IMR-90 (cell line): ENCODE measurements at regions not wholly inside any gene's neighbourhood (a gene's known extent, or its start where the extent isn't known, plus 50 kb on each side); places are given as distances from the start of the nearest gene placed in this dataset.

ENCODE experiments used
- ATAC-seq: fragments of 200-7000 bp; cut with Tn5 transposase; 2 replicates; pipeline ENCODE4 v1.9.1; 2020; ENCODE audit warnings: low read depth, mild to moderate bottlenecking, moderate library complexity
- BruUV-seq: library from RNA; stranded (reverse); fragments of 400-500 nt; replicated peaks from 2 replicates; lab custom pipeline; 2021; lab: Mats Ljungman, UMichigan
- CTCF ChIA-PET: fragments of 300-600 bp; formaldehyde crosslinking; extraction: SDS; loops from one replicate; lab custom pipeline; 2021; ENCODE audit warnings: antibody characterized with exemption; lab: Yijun Ruan, JAX
- POLR2A ChIA-PET: fragments of 300-600 bp; sonication (Branson Sonifier 250); formaldehyde crosslinking; loops from one replicate; lab custom pipeline; 2022; ENCODE audit warnings: antibody characterized with exemption; ENCODE audit not compliant: unreplicated experiment; lab: Charles Lee
- DNase-seq: peaks from one replicate; pipeline ENCODE4 v3.0.0; 2013
- H2AFZ ChIP-seq: replicated peaks from 2 replicates; pipeline ENCODE3; 2013; ENCODE audit warnings: low read length, mild to moderate bottlenecking; ENCODE audit not compliant: poor library complexity
- H2AK5ac ChIP-seq: 2 replicates; pipeline ENCODE4 v1.6.1; 2013; ENCODE audit warnings: low read depth, low read length, inconsistent platforms
- H2AK9ac ChIP-seq: replicated peaks from 2 replicates; pipeline ENCODE3; 2013; ENCODE audit warnings: mild to moderate bottlenecking, low read depth, low read length, moderate library complexity; ENCODE audit not compliant: poor library complexity
- H2BK120ac ChIP-seq: 2 replicates; pipeline ENCODE4 v1.6.1; 2013; ENCODE audit warnings: low read depth, low read length, inconsistent platforms
- H2BK15ac ChIP-seq: 3 replicates; pipeline ENCODE4 v1.6.1; 2013; ENCODE audit warnings: low read depth, low read length, inconsistent platforms
- H2BK20ac ChIP-seq: 2 replicates; pipeline ENCODE4 v1.6.1; 2013; ENCODE audit warnings: low read depth, mild to moderate bottlenecking, inconsistent platforms, low read length, moderate library complexity
- H2BK5ac ChIP-seq: 2 replicates; pipeline ENCODE4 v1.6.1; 2013; ENCODE audit warnings: mild to moderate bottlenecking, low read depth, low read length, inconsistent platforms; ENCODE audit not compliant: poor library complexity, severe bottlenecking
- H3K14ac ChIP-seq: replicated peaks from 2 replicates; pipeline ENCODE4 v1.6.1; 2013; ENCODE audit warnings: low read depth, low read length, inconsistent platforms
- H3K18ac ChIP-seq: 2 replicates; pipeline ENCODE4 v1.6.1; 2013; ENCODE audit warnings: low read depth, low read length, control low read depth
- H3K23ac ChIP-seq: 2 replicates; pipeline ENCODE4 v1.6.1; 2013; ENCODE audit warnings: low read depth, low read length, inconsistent platforms
- H3K27ac ChIP-seq: 2 replicates; pipeline ENCODE4 v1.5.1; 2013; ENCODE audit warnings: mild to moderate bottlenecking, control low read depth, low read length; ENCODE audit not compliant: insufficient read depth
- H3K27me3 ChIP-seq: 2 replicates; pipeline ENCODE4 v1.6.1; 2013; ENCODE audit warnings: low read length; ENCODE audit not compliant: control insufficient read depth, insufficient read depth
- H3K36me3 ChIP-seq: 2 replicates; pipeline ENCODE4 v1.6.1; 2013; ENCODE audit warnings: low read length, mixed read lengths; ENCODE audit not compliant: control insufficient read depth, insufficient read depth
- H3K4ac ChIP-seq: 2 replicates; pipeline ENCODE4 v1.6.1; 2013; ENCODE audit warnings: low read depth, low read length, inconsistent platforms
- H3K4me1 ChIP-seq: 2 replicates; pipeline ENCODE4 v1.6.1; 2013; ENCODE audit warnings: low read length, mixed read lengths; ENCODE audit not compliant: control insufficient read depth, insufficient read depth
- H3K4me2 ChIP-seq: 2 replicates; pipeline ENCODE4 v1.6.1; 2013; ENCODE audit warnings: low read depth, mild to moderate bottlenecking, control low read depth, low read length, moderate library complexity
- H3K4me3 ChIP-seq: 2 replicates; pipeline ENCODE4 v1.5.1; 2013; ENCODE audit warnings: low read depth, mild to moderate bottlenecking, control low read depth, low read length, moderate library complexity; ENCODE audit not compliant: insufficient read depth
- H3K56ac ChIP-seq: 2 replicates; pipeline ENCODE4 v1.6.1; 2013; ENCODE audit warnings: low read length, inconsistent platforms; ENCODE audit not compliant: insufficient read depth; ENCODE audit errors: extremely low read depth
- H3K79me1 ChIP-seq, 2 experiments: 2 replicates each; pipeline ENCODE4 v1.6.1; 2013; ENCODE audit warnings: low read length in 2 of 2, inconsistent platforms in 1 of 2, low read depth in 1 of 2
- H3K9ac ChIP-seq: 2 replicates; pipeline ENCODE4 v1.6.1; 2013; ENCODE audit warnings: low read depth, low read length, control low read depth
- H3K9me1 ChIP-seq: 2 replicates; pipeline ENCODE4 v1.6.1; 2013; ENCODE audit warnings: low read length, inconsistent platforms; ENCODE audit not compliant: insufficient read depth
- H3K9me3 ChIP-seq: 2 replicates; pipeline ENCODE4 v1.6.1; 2013; ENCODE audit warnings: low read length; ENCODE audit not compliant: control insufficient read depth, insufficient read depth
- H4K20me1 ChIP-seq: 2 replicates; pipeline ENCODE4 v1.6.1; 2013; ENCODE audit warnings: low read length, inconsistent platforms; ENCODE audit not compliant: insufficient read depth
- H4K5ac ChIP-seq: 2 replicates; pipeline ENCODE4 v1.6.1; 2013; ENCODE audit warnings: mild to moderate bottlenecking, low read depth, low read length, control low read depth
- H4K8ac ChIP-seq, 2 experiments: 2 replicates each; pipeline ENCODE4 v1.6.1; 2013; ENCODE audit warnings: low read depth in 2 of 2, low read length in 2 of 2, control low read depth in 1 of 2, inconsistent platforms in 1 of 2
- H4K91ac ChIP-seq: 2 replicates; pipeline ENCODE4 v1.6.1; 2013; ENCODE audit warnings: low read depth, low read length, inconsistent platforms; ENCODE audit not compliant: insufficient read depth
- CHD1 ChIP-seq: IDR thresholded peaks from 2 replicates; pipeline ENCODE4 v1.6.1; 2012; ENCODE audit warnings: low read depth, low read length, improper control_type of control experiment
- MAFK ChIP-seq: IDR thresholded peaks from 2 replicates; pipeline ENCODE4 v1.6.1; 2012; ENCODE audit warnings: low read depth, low read length, improper control_type of control experiment
- MAZ ChIP-seq: IDR thresholded peaks from 2 replicates; pipeline ENCODE4 v1.6.1; 2012; ENCODE audit warnings: low read depth, mild to moderate bottlenecking, low read length, improper control_type of control experiment, moderate library complexity, borderline replicate concordance
- POLR2A ChIP-seq: IDR thresholded peaks from 2 replicates; pipeline ENCODE4 v1.6.1; 2012; ENCODE audit warnings: mild to moderate bottlenecking, low read depth, low read length
- RAD21 ChIP-seq: IDR thresholded peaks from 2 replicates; pipeline ENCODE4 v1.6.1; 2012; ENCODE audit warnings: low read length, improper control_type of control experiment
- SMC3 ChIP-seq: fragments of 150-350 bp; IDR thresholded peaks from 2 replicates; pipeline ENCODE4 v1.6.1; 2016; ENCODE audit warnings: low read depth, mild to moderate bottlenecking, antibody characterized with exemption, low read length, moderate library complexity
- USF2 ChIP-seq: fragments of 150-350 bp; IDR thresholded peaks from 2 replicates; pipeline ENCODE4 v1.6.1; 2017; ENCODE audit warnings: mild to moderate bottlenecking, antibody characterized with exemption, low read length, low read depth
- WGBS, 2 experiments: methylation state at CpG; one replicate each; pipeline versions ENCODE4 v1.1.5 to v1.1.7; 2013; ENCODE audit warnings: missing lambda C conversion rate in 2 of 2; ENCODE audit not compliant: insufficient read length in 1 of 2; ENCODE audit errors: extremely low coverage in 2 of 2; 5-methylcytosine and 5-hydroxymethylcytosine counted together
- dilution Hi-C: fragments of 300-500 bp; cut with HindIII; formaldehyde crosslinking; loops from one replicate; pipeline ENCODE4 v1.14.3; 2018; ENCODE audit warnings: low sequenced_read_pairs; ENCODE audit not compliant: unreplicated experiment
- in situ Hi-C: fragments of 300-500 bp; cut with MboI; formaldehyde crosslinking; loops from 3 replicates; pipeline ENCODE4 v1.14.3; 2019; ENCODE audit warnings: low sequenced_read_pairs, inconsistent platforms, mixed read lengths
- intact Hi-C: fragments of 100-400 bp; cut with micrococcal nuclease; formaldehyde crosslinking; loops from 2 replicates; pipeline ENCODE4 v1.10.0; 2022

GRCh38 chr2:12453731-12454130, 263.0 kb upstream of the TRIB2 start:
- no peak overlapping the region for H3K9ac ChIP-seq
- H2BK120ac ChIP-seq: peak overlapping the region; percentile 24; the same call in 1 of the 2 replicates
- no peak overlapping the region for H3K4me2 ChIP-seq
- DNase-seq: no peak
- 100% methylated on average over 1 of the region's 11 CpGs; no CpG with 5 or more reads in 1 of the 2 experiments for whole genome bisulfite sequencing, 2 experiments
- peak overlapping the region; percentile 66; the same call in 1 of the 3 replicates for H2BK15ac ChIP-seq
- H3K18ac ChIP-seq: peak overlapping the region; percentile 42; the same call in 1 of the 2 replicates
- intact Hi-C loops (loop anchor here (10.0 kb wide), 2 partner anchors 129 to 279 kb away; no protein-coding TSS in a partner anchor), in situ Hi-C loops (no loop called here), dilution Hi-C loops (no loop called here)
- TF ChIP-seq CHD1 (no peak), MAFK (no peak), POLR2A (no peak), SMC3 (no peak), MAZ (no peak), USF2 (no peak), RAD21 (no peak)
- H2BK5ac ChIP-seq: no peak overlapping the region
- ATAC-seq: no peak
- H4K8ac ChIP-seq: no peak overlapping the region
- peaks cover 12% of the 10 kb centered on the region; the same call in 1 of the 2 replicates for H3K9me1 ChIP-seq
- H3K23ac ChIP-seq: no peak overlapping the region
- H4K91ac ChIP-seq: no peak overlapping the region
- H3K4me1 ChIP-seq: peaks cover 27% of the 10 kb centered on the region
- H3K79me1 ChIP-seq: no peaks in the 10 kb centered on the region
- H2AK9ac ChIP-seq: no peak overlapping the region
- H2AK5ac ChIP-seq: peak overlapping the region; percentile 61; the same call in 1 of the 2 replicates
- no peaks in the 10 kb centered on the region for H3K9me3 ChIP-seq
- no TSS peak for BruUV-seq
- H2AFZ ChIP-seq: no peak overlapping the region
- H3K4me3 ChIP-seq: no peak overlapping the region
- H4K5ac ChIP-seq: no peak overlapping the region
- CTCF ChIA-PET: no interaction called here
- no peak overlapping the region; the same call in 1 of the 2 replicates for H3K14ac ChIP-seq
- H3K56ac ChIP-seq: no peak overlapping the region
- H3K27ac ChIP-seq: no peak overlapping the region
- no peaks in the 10 kb centered on the region for H3K27me3 ChIP-seq
- peak overlapping the region; percentile 38; the same call in 1 of the 2 replicates for H2BK20ac ChIP-seq
- POLR2A ChIA-PET: no interaction called here
- H3K36me3 ChIP-seq: no peaks in the 10 kb centered on the region
- H3K4ac ChIP-seq: peak overlapping the region; percentile 22; the same call in 1 of the 2 replicates
- no peaks in the 10 kb centered on the region for H4K20me1 ChIP-seq
